GM21528 (cell line): ENCODE measurements at regions not wholly inside any gene's neighbourhood (a gene's known extent, or its start where the extent isn't known, plus 50 kb on each side); places are given as distances from the start of the nearest gene placed in this dataset.
"Not testable (repeated sequence)": the region's sequence is repeated elsewhere in the genome, so short reads cannot be mapped to it uniquely, and the experiment has no call there.

ENCODE experiments used
- ATAC-seq: cut with Tn5 transposase; IDR thresholded peaks from one replicate; pipeline ENCODE4 v1.9.1; 2021; ENCODE audit warnings: mild to moderate bottlenecking, moderate library complexity; ENCODE audit not compliant: unreplicated experiment, low FRiP score

DNA sequence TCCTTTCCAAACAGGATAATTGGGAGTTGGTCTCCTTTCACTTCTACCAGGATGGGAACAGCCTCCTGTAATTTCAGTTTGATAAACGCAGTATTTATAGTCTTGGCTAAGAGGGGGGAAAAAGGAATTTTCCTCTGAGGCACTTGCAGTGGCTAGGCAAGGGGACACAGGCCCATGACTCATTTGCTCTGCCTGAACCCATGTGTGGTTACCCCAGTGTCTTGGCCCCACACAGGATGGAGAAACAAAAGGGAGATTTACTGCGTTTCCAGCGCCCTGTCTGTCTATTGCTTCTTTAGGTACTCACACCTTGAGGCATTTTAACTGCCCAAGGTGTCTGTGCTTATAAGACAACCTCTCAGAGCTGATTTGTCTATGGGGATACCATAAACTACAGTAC lies 74.8 kb upstream of the NEDD9 start:
- ATAC-seq, result no peak

DNA sequence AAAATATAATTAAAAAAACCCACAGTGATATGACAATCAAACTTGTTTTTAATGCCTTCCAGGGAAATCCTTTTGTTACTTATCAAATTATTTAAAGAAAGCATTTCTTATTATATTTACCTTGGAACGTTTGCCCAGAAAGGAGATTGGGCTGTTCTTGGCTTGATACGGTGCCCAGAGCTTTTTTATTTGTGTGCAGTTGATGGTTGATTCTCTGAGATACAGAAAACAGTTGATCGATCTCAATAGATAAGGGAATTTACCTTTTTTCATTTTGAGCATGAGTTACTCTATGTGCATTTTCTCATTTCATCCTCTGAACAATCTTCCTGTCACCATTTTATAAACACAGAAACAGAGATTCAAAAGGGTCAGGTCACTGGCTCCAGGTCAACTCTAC lies 72.5 kb upstream of the NEDD9 start:
- ATAC-seq, result no peak

- ATAC-seq, result not testable (repeated sequence)
Observed at GRCh38 chr6:11299876-11300428, 67.5 kb upstream of the NEDD9 start.

DNA sequence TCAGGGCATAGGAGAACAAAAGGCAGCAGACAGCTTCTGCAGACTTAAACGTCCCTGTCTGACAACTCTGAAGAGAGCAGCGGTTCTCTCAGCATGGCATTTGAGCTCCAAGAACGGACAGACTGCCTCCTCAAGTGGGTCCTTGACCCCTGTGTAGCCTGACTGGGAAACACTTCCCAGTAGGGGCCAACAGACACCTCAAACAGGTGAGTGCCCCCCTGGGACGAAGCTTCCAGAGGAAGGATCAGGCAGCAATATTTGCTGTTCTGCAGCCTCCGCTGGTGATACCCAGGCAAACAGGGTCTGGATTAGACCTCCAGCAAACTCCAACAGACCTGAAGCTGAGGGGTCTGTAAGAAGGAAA lies 66.9 kb upstream of the NEDD9 start:
- ATAC-seq, result not testable (repeated sequence)

GRCh38 chr6:11298651-11299420 lies 66.4 kb upstream of the NEDD9 start:
- ATAC-seq, result no peak

GRCh38 chr6:11297376-11297729 lies 64.9 kb upstream of the NEDD9 start:
- no peak for ATAC-seq

GRCh38 chr6:11296449-11297375 lies 64.2 kb upstream of the NEDD9 start:
- no peak for ATAC-seq

GRCh38 chr6:11295969-11296368 lies 63.5 kb upstream of the NEDD9 start:
- ATAC-seq, result no peak

GRCh38 chr6:11294228-11294627 lies 61.8 kb upstream of the NEDD9 start:
- no peak for ATAC-seq

- no peak for ATAC-seq
Observed at GRCh38 chr6:11292594-11293236, 60.2 kb upstream of the NEDD9 start.

DNA sequence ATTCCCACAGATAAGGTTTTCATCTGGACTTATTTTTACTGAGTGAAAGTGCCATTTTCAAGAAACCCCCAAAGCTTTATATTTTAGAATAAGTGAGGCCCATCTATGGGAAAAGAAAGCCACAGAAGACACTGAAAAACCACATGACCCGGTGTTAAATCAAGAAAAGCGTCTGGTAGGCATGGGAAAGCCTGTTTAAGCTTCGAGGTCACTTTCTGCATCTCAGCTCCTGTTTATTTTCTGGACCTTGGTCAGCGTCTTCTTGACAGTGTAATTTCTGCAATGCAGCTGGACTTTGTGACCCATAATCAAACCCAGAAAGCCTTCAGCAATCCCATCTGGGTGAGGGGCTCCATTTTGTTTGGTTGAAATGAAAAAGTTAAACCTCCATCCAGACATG lies 59.6 kb upstream of the NEDD9 start:
- no peak for ATAC-seq

- no peak for ATAC-seq
Observed at GRCh38 chr6:11291582-11291981, 59.1 kb upstream of the NEDD9 start.

- ATAC-seq, result no peak
Observed at GRCh38 chr6:11290027-11290426, 57.6 kb upstream of the NEDD9 start.

GRCh38 chr6:11288065-11288464 lies 55.6 kb upstream of the NEDD9 start:
- no peak for ATAC-seq

GRCh38 chr6:11284996-11285395 lies 52.5 kb upstream of the NEDD9 start:
- no peak for ATAC-seq

GRCh38 chr6:11283629-11284028 lies 51.2 kb upstream of the NEDD9 start:
- no peak for ATAC-seq

DNA sequence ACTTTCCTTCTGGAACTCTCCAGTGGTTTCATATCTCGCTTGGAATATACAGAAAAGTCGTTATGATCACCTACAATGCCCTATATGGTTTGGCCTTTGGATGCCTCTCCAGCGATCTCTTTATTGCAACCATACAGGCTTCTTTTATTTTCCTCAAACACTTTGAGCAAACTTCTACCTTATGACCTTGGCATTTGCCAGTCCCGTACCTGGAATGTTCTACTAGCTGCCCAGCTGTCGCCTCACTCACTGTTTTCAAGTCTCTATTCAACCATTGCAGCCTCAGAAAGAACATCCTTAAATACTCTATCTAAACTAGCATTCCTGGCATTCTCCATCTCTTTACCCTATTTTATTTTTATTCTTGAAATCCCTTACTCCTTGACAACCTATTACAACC lies 50.4 kb upstream of the NEDD9 start:
- no peak for ATAC-seq
